ENCODE measurements at regions not wholly inside any gene's neighbourhood (a gene's known extent, or its start where the extent isn't known, plus 50 kb on each side); places are given as distances from the start of the nearest gene placed in this dataset.

DNA sequence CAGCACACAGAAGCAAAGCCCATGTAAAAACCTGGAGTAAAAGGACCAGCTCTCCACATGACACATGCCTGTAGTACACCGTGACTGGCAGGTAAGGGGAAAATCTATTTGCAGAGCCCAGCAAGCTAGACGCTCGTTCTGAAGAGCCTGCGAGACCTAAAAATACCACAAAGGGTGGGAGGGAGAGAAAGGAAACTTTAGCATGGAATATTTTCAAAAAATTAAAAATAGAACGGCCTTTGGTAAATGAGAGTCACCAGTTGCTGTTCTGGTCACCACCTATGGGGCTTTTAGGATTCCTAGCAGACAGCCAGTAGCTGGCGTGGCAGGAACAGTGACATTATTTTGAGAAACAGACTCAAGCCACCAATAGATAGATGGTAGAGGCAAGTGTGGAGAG lies 115.5 kb downstream of the MID1IP1 start:
- no peak for DNase-seq
- no peak overlapping the region for H3K27ac ChIP-seq (ENCODE audit: low read depth in 2 of 2, low read length in 1 of 2)
- H2AFZ ChIP-seq (ENCODE audit: low read depth) = no peak overlapping the region
- H3K36me3 ChIP-seq (replicated peaks in 1 of 2; ENCODE audit: control insufficient read depth in 1 of 2, insufficient read depth in 2 of 2, low read length in 1 of 2) = no peaks in the 10 kb centered on the region
- H3K9ac ChIP-seq = no peak overlapping the region
- no peaks in the 10 kb centered on the region for H3K4me1 ChIP-seq (ENCODE audit: control insufficient read depth in 1 of 2, insufficient read depth in 2 of 2, low read depth in 1 of 2, low read length in 1 of 2)
- ChIA-PET POLR2A (no interaction called here), CTCF (interaction anchor here (1.0 to 1.1 kb wide), 2 partner anchors 8 to 10 kb away, joined by 3 to 4 read pairs; no protein-coding TSS in a partner anchor)
- H3K4me3 ChIP-seq (ENCODE audit: low read depth in 2 of 2, low read length in 1 of 2) = no peak overlapping the region
- no peaks in the 10 kb centered on the region for H3K9me3 ChIP-seq
- H3K27me3 ChIP-seq (ENCODE audit: insufficient read depth) = no peaks in the 10 kb centered on the region; the same call in 1 of the 2 replicates
- TF ChIP-seq, protein P1, sequence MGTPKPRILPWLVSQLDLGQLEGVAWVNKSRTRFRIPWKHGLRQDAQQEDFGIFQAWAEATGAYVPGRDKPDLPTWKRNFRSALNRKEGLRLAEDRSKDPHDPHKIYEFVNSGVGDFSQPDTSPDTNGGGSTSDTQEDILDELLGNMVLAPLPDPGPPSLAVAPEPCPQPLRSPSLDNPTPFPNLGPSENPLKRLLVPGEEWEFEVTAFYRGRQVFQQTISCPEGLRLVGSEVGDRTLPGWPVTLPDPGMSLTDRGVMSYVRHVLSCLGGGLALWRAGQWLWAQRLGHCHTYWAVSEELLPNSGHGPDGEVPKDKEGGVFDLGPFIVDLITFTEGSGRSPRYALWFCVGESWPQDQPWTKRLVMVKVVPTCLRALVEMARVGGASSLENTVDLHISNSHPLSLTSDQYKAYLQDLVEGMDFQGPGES (IDR thresholded peaks at IDR 0.05; ENCODE audit: low read depth, low read length) = no peak
- TF ChIP-seq, protein P2, sequence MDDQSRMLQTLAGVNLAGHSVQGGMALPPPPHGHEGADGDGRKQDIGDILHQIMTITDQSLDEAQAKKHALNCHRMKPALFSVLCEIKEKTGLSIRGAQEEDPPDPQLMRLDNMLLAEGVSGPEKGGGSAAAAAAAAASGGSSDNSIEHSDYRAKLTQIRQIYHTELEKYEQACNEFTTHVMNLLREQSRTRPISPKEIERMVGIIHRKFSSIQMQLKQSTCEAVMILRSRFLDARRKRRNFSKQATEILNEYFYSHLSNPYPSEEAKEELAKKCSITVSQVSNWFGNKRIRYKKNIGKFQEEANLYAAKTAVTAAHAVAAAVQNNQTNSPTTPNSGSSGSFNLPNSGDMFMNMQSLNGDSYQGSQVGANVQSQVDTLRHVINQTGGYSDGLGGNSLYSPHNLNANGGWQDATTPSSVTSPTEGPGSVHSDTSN (IDR thresholded peaks at IDR 0.05) = no peak
- TF ChIP-seq MXI1 (IDR thresholded peaks at IDR 0.05; ENCODE audit: low read depth, low read length) (no peak), FOXJ3 (CRISPR knock-in tag; IDR thresholded peaks at IDR 0.05) (no peak), EP300 (IDR thresholded peaks at IDR 0.05; ENCODE audit: borderline replicate concordance in 1 of 2, low read depth in 1 of 2, low read length in 1 of 2) (no peak), ELF1 (IDR thresholded peaks at IDR 0.05) (no peak), FOSL2 (IDR thresholded peaks at IDR 0.05; ENCODE audit: borderline replicate concordance, low read depth) (no peak), JUND (IDR thresholded peaks at IDR 0.05) (no peak), RFX5 (IDR thresholded peaks at IDR 0.05; ENCODE audit: low read length) (no peak), TCF12 (IDR thresholded peaks at IDR 0.05) (no peak), NFIC (IDR thresholded peaks at IDR 0.05; ENCODE audit: borderline replicate concordance) (no peak), SIN3A (IDR thresholded peaks at IDR 0.05; ENCODE audit: borderline replicate concordance, low read depth, low read length) (no peak), POLR2AphosphoS5 (IDR thresholded peaks at IDR 0.05; ENCODE audit: low read depth, low read length) (no peak), TAF1 (IDR thresholded peaks at IDR 0.05; ENCODE audit: borderline replicate concordance, low read depth, low read length) (no peak), SMC3 (IDR thresholded peaks at IDR 0.05; ENCODE audit: low read depth, low read length) (no peak), RXRA (IDR thresholded peaks at IDR 0.05; ENCODE audit: borderline replicate concordance, low read depth) (no peak), RCOR1 (IDR thresholded peaks at IDR 0.05; ENCODE audit: low read length) (no peak)
- TF ChIP-seq, protein P3, sequence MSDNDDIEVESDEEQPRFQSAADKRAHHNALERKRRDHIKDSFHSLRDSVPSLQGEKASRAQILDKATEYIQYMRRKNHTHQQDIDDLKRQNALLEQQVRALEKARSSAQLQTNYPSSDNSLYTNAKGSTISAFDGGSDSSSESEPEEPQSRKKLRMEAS (IDR thresholded peaks at IDR 0.05; ENCODE audit: low read depth) = no peak
- TF ChIP-seq, protein P4, sequence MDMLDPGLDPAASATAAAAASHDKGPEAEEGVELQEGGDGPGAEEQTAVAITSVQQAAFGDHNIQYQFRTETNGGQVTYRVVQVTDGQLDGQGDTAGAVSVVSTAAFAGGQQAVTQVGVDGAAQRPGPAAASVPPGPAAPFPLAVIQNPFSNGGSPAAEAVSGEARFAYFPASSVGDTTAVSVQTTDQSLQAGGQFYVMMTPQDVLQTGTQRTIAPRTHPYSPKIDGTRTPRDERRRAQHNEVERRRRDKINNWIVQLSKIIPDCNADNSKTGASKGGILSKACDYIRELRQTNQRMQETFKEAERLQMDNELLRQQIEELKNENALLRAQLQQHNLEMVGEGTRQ (IDR thresholded peaks at IDR 0.05; ENCODE audit: borderline replicate concordance, low read depth, low read length) = no peak
- TF ChIP-seq, protein P5, sequence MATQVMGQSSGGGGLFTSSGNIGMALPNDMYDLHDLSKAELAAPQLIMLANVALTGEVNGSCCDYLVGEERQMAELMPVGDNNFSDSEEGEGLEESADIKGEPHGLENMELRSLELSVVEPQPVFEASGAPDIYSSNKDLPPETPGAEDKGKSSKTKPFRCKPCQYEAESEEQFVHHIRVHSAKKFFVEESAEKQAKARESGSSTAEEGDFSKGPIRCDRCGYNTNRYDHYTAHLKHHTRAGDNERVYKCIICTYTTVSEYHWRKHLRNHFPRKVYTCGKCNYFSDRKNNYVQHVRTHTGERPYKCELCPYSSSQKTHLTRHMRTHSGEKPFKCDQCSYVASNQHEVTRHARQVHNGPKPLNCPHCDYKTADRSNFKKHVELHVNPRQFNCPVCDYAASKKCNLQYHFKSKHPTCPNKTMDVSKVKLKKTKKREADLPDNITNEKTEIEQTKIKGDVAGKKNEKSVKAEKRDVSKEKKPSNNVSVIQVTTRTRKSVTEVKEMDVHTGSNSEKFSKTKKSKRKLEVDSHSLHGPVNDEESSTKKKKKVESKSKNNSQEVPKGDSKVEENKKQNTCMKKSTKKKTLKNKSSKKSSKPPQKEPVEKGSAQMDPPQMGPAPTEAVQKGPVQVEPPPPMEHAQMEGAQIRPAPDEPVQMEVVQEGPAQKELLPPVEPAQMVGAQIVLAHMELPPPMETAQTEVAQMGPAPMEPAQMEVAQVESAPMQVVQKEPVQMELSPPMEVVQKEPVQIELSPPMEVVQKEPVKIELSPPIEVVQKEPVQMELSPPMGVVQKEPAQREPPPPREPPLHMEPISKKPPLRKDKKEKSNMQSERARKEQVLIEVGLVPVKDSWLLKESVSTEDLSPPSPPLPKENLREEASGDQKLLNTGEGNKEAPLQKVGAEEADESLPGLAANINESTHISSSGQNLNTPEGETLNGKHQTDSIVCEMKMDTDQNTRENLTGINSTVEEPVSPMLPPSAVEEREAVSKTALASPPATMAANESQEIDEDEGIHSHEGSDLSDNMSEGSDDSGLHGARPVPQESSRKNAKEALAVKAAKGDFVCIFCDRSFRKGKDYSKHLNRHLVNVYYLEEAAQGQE (IDR thresholded peaks at IDR 0.05; ENCODE audit: low read depth, low read length) = no peak
- no peaks in the 10 kb centered on the region for H4K20me1 ChIP-seq (ENCODE audit: insufficient read depth)
- no peaks in the 10 kb centered on the region for H3K9me2 ChIP-seq
- H3K4me2 ChIP-seq = no peak overlapping the region
- no peaks in the 10 kb centered on the region for H3K79me2 ChIP-seq (ENCODE audit: insufficient read depth)
- WGBS (ENCODE audit: low lambda C conversion rate) = 28% methylated on average over 6 of the region's 6 CpGs
- H3F3A ChIP-seq (replicated peaks; ENCODE audit: insufficient read depth) = no peaks in the 10 kb centered on the region
